NCI-H187 (cell line): ENCODE measurements at regions not wholly inside any gene's neighbourhood (a gene's known extent, or its start where the extent isn't known, plus 50 kb on each side); places are given as distances from the start of the nearest gene placed in this dataset.

Source experiments
- DNase-seq, 2 experiments: peaks; one replicate each; lab custom pipeline; 2025; lab: John Stamatoyannopoulos, UW

- no peak for DNase-seq
These were observed 820.1 kb upstream of the RBFOX1 start for GRCh38 chr16:6512512-6512911.

DNA sequence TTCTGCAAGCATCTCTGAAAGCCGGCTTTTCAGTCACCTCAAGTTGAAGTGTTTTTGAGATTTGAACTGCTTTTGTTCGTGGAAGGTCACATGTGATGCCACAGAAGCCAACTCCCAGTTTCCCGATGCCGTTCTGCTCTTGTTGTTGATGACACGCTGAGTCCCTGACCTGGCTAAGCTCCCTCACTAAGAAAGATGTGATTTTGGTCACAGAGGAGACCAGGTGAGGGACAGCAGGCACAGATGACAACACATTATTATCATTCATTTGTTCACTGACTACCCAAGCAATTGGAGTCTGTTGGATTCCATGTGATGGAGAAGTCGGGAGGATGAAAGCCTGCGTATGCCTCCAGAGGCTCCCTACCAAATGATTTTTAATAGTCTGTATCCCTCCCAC is 822.4 kb upstream of the RBFOX1 start:
- peak in 1 of 2 experiments; percentile 37 for DNase-seq

DNA sequence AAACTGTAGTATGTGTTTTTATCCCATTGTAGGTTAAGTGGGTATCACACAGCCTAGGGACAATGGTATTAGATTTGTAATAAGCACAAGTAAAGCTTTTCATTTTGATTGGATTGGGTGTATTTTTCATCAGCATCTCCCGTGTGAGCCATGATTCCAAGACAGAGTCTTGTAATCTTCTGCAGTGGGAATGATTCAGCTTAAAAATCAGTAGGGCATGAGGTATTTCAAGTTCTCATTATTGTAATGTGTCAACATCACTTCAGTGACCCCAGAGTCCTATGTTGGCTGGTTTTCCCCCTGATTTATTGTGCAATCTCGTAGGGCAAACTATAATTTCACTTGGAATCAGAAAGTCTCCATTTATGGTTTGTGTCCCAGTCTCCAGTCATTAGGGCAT is 833.2 kb upstream of the RBFOX1 start:
- DNase-seq = no peak

DNA sequence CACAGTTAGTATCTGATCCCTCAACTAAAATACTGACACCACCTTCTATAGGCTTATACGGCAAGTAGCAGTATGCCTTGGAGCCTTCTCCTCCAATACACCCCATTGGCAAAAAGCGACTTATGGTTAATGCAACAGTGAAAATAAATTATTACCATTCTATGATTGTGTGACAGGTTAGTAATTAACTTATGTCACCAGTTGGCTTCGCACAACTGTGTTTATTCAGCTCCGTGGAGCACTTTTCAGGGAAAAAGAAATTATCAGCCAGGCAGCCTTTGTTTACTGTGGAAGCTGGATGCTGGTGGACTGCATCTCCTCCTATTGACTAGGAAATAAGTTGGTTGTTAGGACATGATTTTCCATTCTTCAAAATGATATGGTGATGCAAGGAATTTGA is 833.8 kb upstream of the RBFOX1 start:
- no peak for DNase-seq

DNA sequence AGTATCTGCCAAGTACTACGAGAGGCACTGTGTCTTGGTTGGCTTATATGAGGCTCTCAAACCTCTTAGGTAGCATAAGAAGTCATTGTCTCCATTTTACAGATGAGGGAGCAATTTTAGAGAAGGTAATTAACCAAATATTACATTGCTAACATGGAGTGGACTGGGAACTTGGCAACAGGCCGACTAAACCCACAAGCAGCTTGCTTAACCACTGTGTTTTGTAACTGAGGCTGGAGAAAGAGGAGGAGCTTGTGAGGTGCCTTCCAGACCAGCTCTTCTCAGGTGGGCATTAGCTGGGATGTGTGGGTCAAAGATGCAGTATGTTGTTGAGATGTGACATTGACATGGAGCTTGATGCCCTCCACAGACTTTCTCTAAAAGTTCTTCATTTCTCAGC is 835.6 kb upstream of the RBFOX1 start:
- DNase-seq = no peak

- no peak for DNase-seq
These were observed 837.0 kb upstream of the RBFOX1 start for GRCh38 chr16:6495486-6496210.

DNA sequence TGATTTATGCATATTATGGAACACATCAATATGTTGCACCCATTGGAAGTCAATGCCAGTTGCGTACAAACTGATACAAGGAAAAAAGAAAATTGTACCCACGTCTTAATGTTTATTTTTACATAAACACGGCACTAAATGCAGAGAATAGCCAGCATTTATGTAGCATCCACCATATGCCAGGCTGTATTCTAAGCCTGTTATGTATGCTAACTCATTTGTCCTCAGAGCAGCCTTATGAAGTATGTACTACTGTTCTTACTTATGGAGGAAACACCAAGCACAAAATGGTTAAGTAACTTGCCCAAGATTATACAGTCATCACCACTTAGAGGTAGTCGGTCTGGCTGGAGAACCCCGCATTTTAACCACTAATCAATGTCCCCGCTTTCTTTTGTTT is 837.9 kb upstream of the RBFOX1 start:
- no peak for DNase-seq

- DNase-seq = no peak
These were observed 839.1 kb upstream of the RBFOX1 start for GRCh38 chr16:6493555-6493954.

DNA sequence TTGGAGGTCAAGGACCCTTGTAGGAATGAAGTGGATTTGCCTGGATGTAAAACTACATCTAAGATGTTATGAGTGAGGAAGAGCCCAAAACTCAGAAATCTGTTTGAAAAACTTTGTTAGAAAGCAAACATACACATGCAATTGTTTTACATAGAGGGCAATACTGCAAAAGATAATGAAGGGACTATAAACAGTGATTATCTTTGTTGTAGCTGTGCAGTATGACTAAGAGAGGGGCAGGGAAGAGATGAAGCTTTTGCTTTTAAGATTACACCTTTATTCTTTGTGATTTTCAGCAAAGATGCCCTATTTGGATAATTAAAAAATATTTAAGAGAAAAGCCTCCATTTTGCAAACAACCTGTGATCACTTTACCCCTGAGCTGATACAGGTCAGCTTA is 839.9 kb upstream of the RBFOX1 start:
- DNase-seq = no peak

DNA sequence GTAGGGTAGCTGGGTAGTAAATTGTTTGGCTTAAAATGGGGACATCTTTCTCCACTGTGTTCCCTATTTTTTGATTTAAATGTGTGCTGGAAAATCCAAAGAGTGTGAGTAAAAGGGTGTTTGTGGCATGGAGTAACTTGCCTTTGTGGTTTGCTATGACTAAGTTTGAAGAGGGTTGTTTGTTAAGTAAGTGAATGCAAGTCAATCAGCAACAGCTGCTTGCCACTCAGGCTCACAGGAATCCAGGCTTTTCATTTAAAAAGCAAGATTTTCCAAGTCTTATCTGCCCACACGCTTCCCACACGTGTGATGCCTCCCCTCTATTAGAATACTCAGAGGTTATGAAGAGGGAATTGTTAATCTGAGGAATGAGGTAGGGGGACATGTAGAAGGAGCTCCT is 847.7 kb upstream of the RBFOX1 start:
- no peak for DNase-seq

GRCh38 chr16:6484081-6484480 is 848.6 kb upstream of the RBFOX1 start:
- DNase-seq = no peak

- DNase-seq = no peak
These were observed 849.1 kb upstream of the RBFOX1 start for GRCh38 chr16:6483469-6484033.

- peak in 1 of 2 experiments; percentile 30 for DNase-seq
These were observed 849.8 kb upstream of the RBFOX1 start for GRCh38 chr16:6482696-6483468.

GRCh38 chr16:6481894-6482293 is 850.8 kb upstream of the RBFOX1 start:
- no peak for DNase-seq

DNA sequence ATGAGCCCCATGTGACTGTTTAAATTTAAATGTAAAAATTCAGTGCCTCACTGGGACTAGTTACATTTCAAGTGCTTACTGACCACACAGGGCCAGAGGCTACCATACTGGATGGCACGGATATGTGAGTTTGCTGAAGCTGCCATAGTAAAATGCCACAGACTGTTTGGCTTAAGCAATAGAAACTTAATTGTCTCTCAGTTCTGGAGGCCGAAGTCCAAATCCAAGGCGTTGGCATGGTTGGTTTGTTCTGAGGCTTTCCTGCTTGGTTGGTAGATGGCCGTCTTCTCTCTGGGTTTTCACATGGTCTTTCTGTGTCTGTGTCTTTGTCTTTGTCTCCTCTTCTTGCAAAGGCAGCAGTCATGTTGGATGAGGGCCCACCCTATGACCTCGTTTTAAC is 878.9 kb upstream of the RBFOX1 start:
- no peak for DNase-seq

DNA sequence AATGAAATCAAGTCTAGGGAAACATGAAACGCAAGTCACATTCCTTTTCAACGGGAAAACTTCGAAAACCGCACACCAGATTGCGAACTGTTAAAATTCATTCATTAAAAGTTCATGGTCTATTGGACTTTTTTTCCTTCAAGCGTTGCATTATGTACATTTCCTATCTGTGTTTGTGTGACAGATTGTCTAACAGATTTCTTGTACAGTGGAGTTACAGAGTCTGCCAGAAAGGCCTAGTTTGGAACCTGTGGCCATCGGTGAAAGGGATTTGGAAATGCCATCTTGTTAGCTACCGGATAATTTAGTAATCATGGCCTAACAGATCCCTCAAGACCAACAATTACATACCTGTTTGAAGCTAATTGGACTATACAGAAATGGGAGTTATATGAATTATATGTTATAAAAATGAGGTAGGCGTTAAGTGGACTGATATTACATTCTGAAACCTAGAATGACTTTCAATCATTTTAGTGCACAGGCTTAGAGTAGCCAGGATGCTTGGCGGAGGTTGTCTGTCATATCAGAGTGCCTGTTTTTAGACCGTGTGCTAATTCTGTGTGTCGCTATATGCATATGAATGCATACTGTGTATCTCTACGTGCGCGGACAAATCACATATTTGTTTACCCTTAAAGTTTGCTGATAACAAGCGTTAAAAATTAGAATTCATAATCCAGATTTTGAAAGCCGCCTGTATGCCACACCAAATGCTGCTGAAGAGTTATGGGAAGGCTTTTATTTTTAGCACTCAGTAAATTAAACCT is 885.4 kb upstream of the RBFOX1 start:
- no peak for DNase-seq

GRCh38 chr16:6446370-6446769 is 886.3 kb upstream of the RBFOX1 start:
- no peak for DNase-seq

DNA sequence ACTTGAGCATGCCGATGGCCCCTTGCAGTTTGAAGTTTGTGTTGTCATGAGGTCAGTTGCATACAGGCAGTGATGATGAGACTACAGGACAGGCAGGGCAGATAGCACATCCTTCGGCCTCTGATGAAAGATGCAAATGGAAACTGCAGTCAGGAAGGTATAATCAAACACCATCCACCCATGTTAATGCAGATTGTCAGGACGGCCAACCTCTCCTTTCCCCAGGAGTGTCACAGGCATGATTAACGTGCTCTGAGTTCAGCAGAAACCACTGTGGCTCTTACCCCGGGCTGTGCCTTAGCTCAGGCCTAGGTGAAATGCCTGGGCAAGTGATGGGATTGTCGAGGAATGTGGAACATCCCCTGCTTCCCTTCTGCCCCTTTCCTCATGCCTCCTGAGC is 893.5 kb upstream of the RBFOX1 start:
- no peak for DNase-seq

DNA sequence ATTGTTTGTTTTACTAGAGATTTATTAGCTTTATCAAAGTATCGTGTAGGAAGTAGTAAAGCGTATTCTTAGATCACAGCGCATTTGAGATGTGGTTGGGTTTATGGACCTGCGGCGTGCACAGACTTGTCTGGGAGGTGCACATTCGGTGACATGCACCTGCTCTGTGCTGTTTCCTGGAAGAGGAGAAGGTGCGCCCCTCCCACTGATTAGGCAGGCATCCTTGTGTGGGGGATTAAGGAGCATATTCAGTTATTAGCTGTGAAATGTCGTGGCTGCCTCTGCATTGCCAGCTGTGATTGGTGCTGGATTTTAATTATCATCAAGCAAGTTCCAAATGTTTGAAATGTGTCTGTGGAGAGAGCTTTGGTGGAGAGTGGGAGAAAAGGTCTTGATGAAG is 903.8 kb upstream of the RBFOX1 start:
- peak; percentile 36 to 72 for DNase-seq

GRCh38 chr16:6427621-6428020 is 905.0 kb upstream of the RBFOX1 start:
- no peak for DNase-seq

- no peak for DNase-seq
These were observed 925.0 kb upstream of the RBFOX1 start for GRCh38 chr16:6407596-6407995.

DNA sequence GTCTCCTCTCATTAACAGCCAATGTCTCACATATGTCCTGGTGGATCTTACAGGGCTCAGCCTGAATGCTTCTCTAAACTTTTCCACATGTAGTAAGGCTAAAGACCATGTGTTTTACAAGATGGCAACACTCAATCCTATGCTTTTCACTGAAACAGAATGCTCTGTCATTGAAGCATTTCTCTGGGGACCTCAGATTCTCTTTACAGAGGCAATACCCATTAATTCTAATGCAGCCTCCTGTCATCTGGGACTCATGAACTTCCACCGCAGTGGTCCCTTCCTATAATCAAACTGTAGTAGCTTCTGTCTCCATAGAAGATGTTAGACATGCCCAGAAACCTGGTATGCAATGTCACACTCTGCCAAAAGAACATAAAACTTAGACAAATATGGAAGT is 926.6 kb upstream of the RBFOX1 start:
- DNase-seq = no peak
